ENCODE measurements at regions not wholly inside any gene's neighbourhood (a gene's known extent, or its start where the extent isn't known, plus 50 kb on each side); places are given as distances from the start of the nearest gene placed in this dataset.

DNA sequence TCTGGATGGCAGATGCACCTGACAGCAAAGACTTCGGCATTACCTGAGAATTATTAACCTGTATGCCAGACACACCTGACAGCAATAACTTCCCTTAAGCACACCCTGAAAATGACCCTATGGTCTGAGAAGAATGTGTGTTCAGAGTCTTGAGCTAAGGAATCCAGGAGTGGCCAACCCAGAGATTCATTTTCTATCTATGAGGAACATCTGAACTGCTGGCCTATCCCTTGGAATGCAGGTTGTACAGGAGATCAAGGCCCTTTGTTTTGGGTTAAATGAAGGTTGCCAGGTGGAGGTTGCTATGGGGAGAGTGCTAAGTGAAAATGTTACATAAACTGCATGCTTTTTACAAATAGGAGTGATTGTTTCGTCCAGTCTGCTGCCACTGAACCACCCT, 200.9 kb upstream of the MEIS1 start:
- TF ChIP-seq CTCF (IDR thresholded peaks at IDR 0.05; ENCODE audit: insufficient read depth, low read length) (no peak), POLR2AphosphoS5 (IDR thresholded peaks at IDR 0.05; ENCODE audit: low read depth) (no peak), REST (IDR thresholded peaks at IDR 0.05; ENCODE audit: insufficient replicate concordance, low read depth) (no peak), GABPA (IDR thresholded peaks at IDR 0.05; ENCODE audit: low read depth) (no peak)

All from HL-60 (cell line).